H9 (cell line): ENCODE measurements at regions not wholly inside any gene's neighbourhood (a gene's known extent, or its start where the extent isn't known, plus 50 kb on each side); places are given as distances from the start of the nearest gene placed in this dataset.

Experiments used
- DNase-seq: peaks from one replicate; pipeline ENCODE4 v3.0.0-alpha.2; 2017
- H2AFZ ChIP-seq: one replicate; pipeline ENCODE4 v1.6.1; 2013; ENCODE audit warnings: mild to moderate bottlenecking, low read length, control low read depth, moderate library complexity
- H2AK5ac ChIP-seq: 2 replicates; pipeline ENCODE4 v1.6.1; 2013; ENCODE audit warnings: low read length, control low read depth, mixed read lengths; ENCODE audit not compliant: insufficient read length
- H2BK120ac ChIP-seq: one replicate; pipeline ENCODE4 v1.6.1; 2013; ENCODE audit warnings: low read depth, mild to moderate bottlenecking, low read length, control low read depth, inconsistent platforms; ENCODE audit not compliant: poor library complexity, severe bottlenecking
- H2BK12ac ChIP-seq: 2 replicates; pipeline ENCODE4 v1.6.1; 2013; ENCODE audit warnings: low read length, control low read depth, mixed read lengths, low read depth; ENCODE audit not compliant: insufficient read length
- H2BK15ac ChIP-seq: 2 replicates; pipeline ENCODE4 v1.6.1; 2013; ENCODE audit warnings: low read depth, low read length, control low read depth
- H2BK20ac ChIP-seq: one replicate; pipeline ENCODE4 v1.6.1; 2013; ENCODE audit warnings: low read depth, mild to moderate bottlenecking, low read length, control low read depth, inconsistent platforms; ENCODE audit not compliant: poor library complexity, severe bottlenecking
- H2BK5ac ChIP-seq: 2 replicates; pipeline ENCODE4 v1.6.1; 2013; ENCODE audit warnings: low read length, control low read depth, mixed read lengths; ENCODE audit not compliant: insufficient read length
- H3K14ac ChIP-seq: 2 replicates; pipeline ENCODE4 v1.6.1; 2013; ENCODE audit warnings: low read length, control low read depth; ENCODE audit not compliant: insufficient read depth
- H3K18ac ChIP-seq: 2 replicates; pipeline ENCODE4 v1.6.1; 2013; ENCODE audit warnings: low read depth, mild to moderate bottlenecking, mixed read lengths, low read length, control low read depth; ENCODE audit not compliant: insufficient read length
- H3K23ac ChIP-seq: 2 replicates; pipeline ENCODE4 v1.6.1; 2013; ENCODE audit warnings: low read length, control low read depth, mixed read lengths, low read depth; ENCODE audit not compliant: insufficient read length
- H3K23me2 ChIP-seq: 2 replicates; pipeline ENCODE4 v1.6.1; 2013; ENCODE audit warnings: low read depth, mild to moderate bottlenecking, mixed read lengths, low read length, control low read depth; ENCODE audit not compliant: insufficient read length, poor library complexity, severe bottlenecking
- H3K27ac ChIP-seq: 2 replicates; pipeline ENCODE4 v1.5.1; 2013; ENCODE audit warnings: low read length, control low read depth, mixed read lengths, low read depth; ENCODE audit not compliant: insufficient read length
- H3K27me3 ChIP-seq: 2 replicates; pipeline ENCODE4 v1.6.1; 2013; ENCODE audit warnings: low read length, control low read depth, inconsistent platforms; ENCODE audit not compliant: insufficient read depth
- H3K4ac ChIP-seq: 2 replicates; pipeline ENCODE4 v1.6.1; 2013; ENCODE audit warnings: low read depth, mild to moderate bottlenecking, control low read depth, inconsistent platforms, low read length, moderate library complexity
- H3K4me1 ChIP-seq: 2 replicates; pipeline ENCODE4 v1.6.1; 2013; ENCODE audit warnings: low read length, control low read depth, inconsistent platforms; ENCODE audit not compliant: insufficient read depth
- H3K4me2 ChIP-seq: 2 replicates; pipeline ENCODE4 v1.6.1; 2013; ENCODE audit warnings: low read length, control low read depth, mixed read lengths; ENCODE audit not compliant: insufficient read length, insufficient read depth
- H3K56ac ChIP-seq: 2 replicates; pipeline ENCODE4 v1.6.1; 2013; ENCODE audit warnings: low read depth, mild to moderate bottlenecking, mixed read lengths, low read length, control low read depth; ENCODE audit not compliant: insufficient read length
- H3K79me1 ChIP-seq: 2 replicates; pipeline ENCODE4 v1.6.1; 2013; ENCODE audit warnings: low read depth, mild to moderate bottlenecking, moderate library complexity, low read length, control low read depth, inconsistent platforms; ENCODE audit not compliant: insufficient read depth, poor library complexity, severe bottlenecking
- H3K79me2 ChIP-seq: 2 replicates; pipeline ENCODE4 v1.6.1; 2013; ENCODE audit warnings: low read length, control low read depth, inconsistent platforms; ENCODE audit not compliant: insufficient read depth
- H3K9ac ChIP-seq: 2 replicates; pipeline ENCODE4 v1.6.1; 2013; ENCODE audit warnings: low read length, control low read depth, mixed read lengths; ENCODE audit not compliant: insufficient read length; ENCODE audit errors: extremely low read depth
- H3K9me3 ChIP-seq: one replicate; pipeline ENCODE4 v1.6.1; 2013; ENCODE audit warnings: low read depth, low read length, inconsistent platforms; ENCODE audit not compliant: control insufficient read depth
- H3T11ph ChIP-seq: one replicate; pipeline ENCODE4 v1.6.1; 2013; ENCODE audit warnings: mild to moderate bottlenecking, low read length, control low read depth, inconsistent platforms
- H4K20me1 ChIP-seq: one replicate; pipeline ENCODE4 v1.6.1; 2013; ENCODE audit not compliant: control insufficient read depth, insufficient read length, insufficient read depth
- H4K5ac ChIP-seq: 2 replicates; pipeline ENCODE4 v1.6.1; 2013; ENCODE audit warnings: low read depth, mild to moderate bottlenecking, mixed read lengths, low read length, control low read depth; ENCODE audit not compliant: insufficient read length
- H4K8ac ChIP-seq: replicated peaks from 2 replicates; pipeline ENCODE4 v1.6.1; 2013; ENCODE audit warnings: low read length, control low read depth, mixed read lengths, low read depth; ENCODE audit not compliant: insufficient read length
- H4K91ac ChIP-seq: 2 replicates; pipeline ENCODE4 v1.6.1; 2013; ENCODE audit warnings: low read depth, mild to moderate bottlenecking, moderate library complexity, mixed read lengths, low read length, control low read depth; ENCODE audit not compliant: insufficient read length
- H3K27ac Mint-ChIP-seq, 3 experiments: 2 replicates in 2 of 3; 3 replicates in 1 of 3; pipeline ENCODE4 v1.8.0; 2020 to 2021; ENCODE audit warnings: mixed read lengths in 3 of 3, mild to moderate bottlenecking in 1 of 3, moderate library complexity in 1 of 3
- H3K27me3 Mint-ChIP-seq: 2 replicates; pipeline ENCODE4 v1.8.0; 2021; ENCODE audit warnings: low read depth, mild to moderate bottlenecking, moderate library complexity, mixed read lengths
- H3K36me3 Mint-ChIP-seq, 3 experiments: 2 replicates in 2 of 3; 3 replicates in 1 of 3; pipeline ENCODE4 v1.8.0; 2020 to 2021; ENCODE audit warnings: low read depth in 3 of 3, mixed read lengths in 3 of 3; ENCODE audit not compliant: insufficient read depth in 1 of 3
- H3K4me1 Mint-ChIP-seq, 2 experiments: 2 replicates each; pipeline ENCODE4 v1.8.0; 2020; ENCODE audit warnings: mixed read lengths in 2 of 2
- H3K4me3 Mint-ChIP-seq, 2 experiments: 2 replicates in 1 of 2; 3 replicates in 1 of 2; pipeline ENCODE4 v1.8.0; 2020 to 2021; ENCODE audit warnings: mild to moderate bottlenecking in 2 of 2, mixed read lengths in 2 of 2, moderate library complexity in 1 of 2
- H3K9me3 Mint-ChIP-seq, 2 experiments: 2 replicates in 1 of 2; 3 replicates in 1 of 2; pipeline ENCODE4 v1.8.0; 2020; ENCODE audit warnings: mild to moderate bottlenecking in 2 of 2, mixed read lengths in 2 of 2, moderate library complexity in 1 of 2
- CTCF ChIP-seq: fragments of 200-600 bp; sonication (generic); conservative IDR thresholded peaks from 3 replicates; pipeline ENCODE4 v1.8.0; 2021; ENCODE audit warnings: antibody characterized with exemption, mild to moderate bottlenecking
- WGBS: extraction: QIAGEN DNeasy Blood & Tissue Kit; methylation state at CpG from one replicate; pipeline ENCODE4 v1.1.7; 2013; ENCODE audit warnings: missing lambda C conversion rate, low lambda C conversion rate, mixed read lengths; ENCODE audit not compliant: insufficient read length; ENCODE audit errors: extremely low coverage; 5-methylcytosine and 5-hydroxymethylcytosine counted together

GRCh38 chr14:22118899-22119477 lies 445.4 kb upstream of the OR4E1 start:
- H3K4me1 Mint-ChIP-seq = no peaks in the 10 kb centered on the region
- no peak overlapping the region for H2BK15ac ChIP-seq
- no peak overlapping the region for H3K4ac ChIP-seq
- no peak for TF ChIP-seq CTCF
- DNase-seq = no peak
- no peak overlapping the region for H3K4me3 Mint-ChIP-seq
- no peak overlapping the region for H4K8ac ChIP-seq
- no peaks in the 10 kb centered on the region for H3K23me2 ChIP-seq
- no peak overlapping the region for H2AFZ ChIP-seq
- H3K27me3 Mint-ChIP-seq = peaks cover 12% of the 10 kb centered on the region
- no peaks in the 10 kb centered on the region for H3K4me1 ChIP-seq
- no peak overlapping the region for H2AK5ac ChIP-seq
- H4K91ac ChIP-seq = no peak overlapping the region
- H3K27ac Mint-ChIP-seq = no peak overlapping the region
- no peaks in the 10 kb centered on the region for H4K20me1 ChIP-seq
- H3T11ph ChIP-seq = no peak overlapping the region
- H3K18ac ChIP-seq = no peak overlapping the region
- no peak overlapping the region for H2BK20ac ChIP-seq
- no peak overlapping the region for H3K27ac ChIP-seq
- H3K9me3 Mint-ChIP-seq = no peaks in the 10 kb centered on the region
- no peak overlapping the region for H2BK5ac ChIP-seq
- H4K5ac ChIP-seq = no peak overlapping the region
- H3K79me2 ChIP-seq = no peaks in the 10 kb centered on the region
- H3K56ac ChIP-seq = no peak overlapping the region
- no peaks in the 10 kb centered on the region for H3K36me3 Mint-ChIP-seq
- no peaks in the 10 kb centered on the region for H3K79me1 ChIP-seq
- no peak overlapping the region for H2BK12ac ChIP-seq
- H3K23ac ChIP-seq = no peak overlapping the region
- H3K27me3 ChIP-seq = no peaks in the 10 kb centered on the region
- H3K9ac ChIP-seq = no peak overlapping the region
- no peak overlapping the region for H3K14ac ChIP-seq
- H3K9me3 ChIP-seq = no peaks in the 10 kb centered on the region
- no peak overlapping the region for H3K4me2 ChIP-seq
- H2BK120ac ChIP-seq = no peak overlapping the region
- WGBS = no CpG with 5 or more reads among the region's 3 CpGs
